ENCODE measurements at regions not wholly inside any gene's neighbourhood (a gene's known extent, or its start where the extent isn't known, plus 50 kb on each side); places are given as distances from the start of the nearest gene placed in this dataset.

DNA sequence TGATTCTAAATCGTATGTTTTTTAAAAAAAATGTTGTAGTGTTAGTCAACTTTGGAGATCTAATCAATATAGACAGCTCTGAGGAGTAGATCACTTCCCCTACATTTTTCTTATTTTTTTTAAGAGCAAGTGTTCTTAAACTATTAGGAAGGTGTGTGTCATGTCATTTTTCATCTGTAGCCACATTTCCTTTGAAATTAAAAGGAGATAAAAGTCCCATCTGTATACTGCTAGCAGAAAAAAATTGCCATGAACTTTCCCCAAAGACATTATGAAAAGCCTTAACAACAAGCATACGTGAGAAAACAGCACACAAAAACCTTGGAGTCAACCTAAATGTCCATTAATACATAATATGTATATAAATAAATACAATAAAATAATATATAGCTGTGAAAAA lies 286.6 kb downstream of the ETS1 start:
- DNase-seq (ENCODE audit: low spot score), result no peak

DNA sequence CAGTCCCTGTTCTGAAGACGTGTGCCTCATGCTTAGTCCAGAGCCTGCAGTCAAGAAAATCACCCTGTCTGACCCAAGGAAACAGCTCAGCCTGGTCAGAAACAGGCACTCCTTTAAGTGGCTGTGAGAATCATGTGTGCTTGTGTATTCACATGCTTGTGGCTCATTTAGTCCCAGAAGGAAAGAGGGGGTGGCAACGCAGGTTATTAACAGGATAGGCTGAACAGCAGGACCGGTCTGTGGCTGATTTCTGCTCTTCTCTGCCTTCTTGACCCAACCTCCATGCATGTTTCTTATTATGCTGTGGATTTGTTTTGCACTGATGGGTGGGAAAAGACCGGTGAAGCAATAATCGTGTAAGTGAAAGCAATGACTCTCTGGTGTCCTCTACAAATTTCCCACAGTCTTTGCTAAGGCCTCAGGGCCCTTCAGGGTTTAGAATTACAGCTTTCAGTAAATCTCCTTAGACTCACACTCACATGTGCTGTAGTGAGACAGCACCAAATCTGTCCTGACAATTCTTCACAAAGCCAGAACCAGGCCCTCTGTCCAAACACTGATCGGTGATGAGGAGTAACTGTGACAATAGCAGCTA lies 288.1 kb downstream of the ETS1 start:
- no peak for DNase-seq (ENCODE audit: low spot score)

DNA sequence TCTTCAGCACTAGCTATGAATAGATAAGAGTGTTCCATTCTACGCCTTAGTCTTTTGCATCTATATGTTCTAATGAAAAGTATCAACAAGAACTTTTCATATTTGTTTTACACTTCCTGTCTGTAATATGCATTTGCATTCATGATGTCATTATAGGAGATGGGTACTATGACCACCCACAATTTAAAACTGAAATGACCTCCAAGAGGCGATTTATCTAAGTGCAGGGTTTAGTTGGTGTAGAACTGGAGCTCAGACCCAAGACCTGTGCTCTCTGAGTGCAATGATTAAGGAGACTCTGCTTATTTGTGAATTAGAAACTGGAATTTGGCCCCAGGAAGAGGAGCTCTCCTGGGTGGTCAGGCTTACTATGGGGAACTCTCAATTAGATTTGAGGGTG lies 289.1 kb downstream of the ETS1 start:
- DNase-seq (ENCODE audit: low spot score), result no peak

DNA sequence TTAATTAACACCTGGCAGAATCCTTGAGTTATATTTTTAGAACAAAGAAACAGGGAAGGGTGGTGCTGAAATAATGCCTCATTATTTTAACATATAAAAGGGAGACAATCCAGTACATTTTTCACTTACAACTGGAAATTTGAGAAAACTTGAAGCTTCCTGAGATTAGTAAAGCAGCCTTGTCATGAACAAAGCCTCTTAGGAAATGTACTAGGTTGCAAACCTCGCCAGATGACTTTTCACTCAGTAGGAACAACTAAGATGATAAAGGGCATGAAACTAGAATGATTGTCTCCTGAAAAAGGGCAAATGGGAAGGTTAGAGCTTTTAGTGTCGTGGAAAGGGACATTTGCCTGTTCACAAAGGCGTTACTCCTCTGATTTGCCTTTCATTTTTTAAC lies 289.6 kb downstream of the ETS1 start:
- DNase-seq (ENCODE audit: low spot score), result no peak

DNA sequence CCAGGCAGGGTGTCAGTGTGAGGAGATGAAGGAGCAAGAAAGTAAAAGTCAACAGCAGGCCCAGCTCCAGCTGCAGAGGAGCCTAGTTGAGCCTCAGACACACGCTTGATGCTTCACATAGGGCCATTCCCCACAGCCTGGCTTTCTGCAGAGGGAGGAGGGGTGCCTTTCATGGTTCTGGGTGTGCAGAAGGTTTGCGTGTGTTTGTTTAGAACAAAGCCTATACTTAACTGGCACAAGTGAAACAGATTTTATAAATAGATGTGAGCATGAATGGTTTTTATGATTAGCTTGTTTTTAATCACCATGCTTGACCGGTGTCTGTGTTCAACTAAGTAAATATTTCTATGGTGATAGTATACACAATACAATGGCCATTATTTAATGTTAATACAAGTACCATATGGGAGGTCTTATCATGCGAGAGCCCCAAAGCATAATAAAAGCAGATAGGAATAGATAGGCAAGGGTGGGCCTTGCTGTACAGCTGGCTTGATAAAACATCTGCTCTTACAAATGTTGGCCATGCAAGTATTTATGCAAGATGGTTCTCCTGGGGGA lies 290.2 kb downstream of the ETS1 start:
- DNase-seq (ENCODE audit: low spot score), result no peak

DNA sequence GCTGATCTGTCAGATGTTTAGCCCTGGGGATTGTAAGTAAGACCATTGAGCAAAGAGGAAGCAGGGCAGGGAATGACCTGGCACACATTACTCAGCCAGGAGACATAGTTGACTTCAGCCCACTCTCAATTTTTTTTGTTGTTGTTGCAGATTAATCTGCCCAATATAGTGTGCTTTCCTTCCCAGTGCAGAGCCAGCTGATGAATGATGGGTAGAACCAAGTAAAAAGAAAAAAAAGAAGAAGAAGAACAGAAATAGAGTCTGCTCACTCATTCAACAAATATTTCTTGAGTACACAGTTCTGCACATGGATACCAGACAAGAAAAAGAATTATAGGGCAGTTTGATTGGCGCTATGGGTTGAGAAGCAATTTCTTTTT lies 292.7 kb downstream of the ETS1 start:
- DNase-seq (ENCODE audit: low spot score), result no peak

DNA sequence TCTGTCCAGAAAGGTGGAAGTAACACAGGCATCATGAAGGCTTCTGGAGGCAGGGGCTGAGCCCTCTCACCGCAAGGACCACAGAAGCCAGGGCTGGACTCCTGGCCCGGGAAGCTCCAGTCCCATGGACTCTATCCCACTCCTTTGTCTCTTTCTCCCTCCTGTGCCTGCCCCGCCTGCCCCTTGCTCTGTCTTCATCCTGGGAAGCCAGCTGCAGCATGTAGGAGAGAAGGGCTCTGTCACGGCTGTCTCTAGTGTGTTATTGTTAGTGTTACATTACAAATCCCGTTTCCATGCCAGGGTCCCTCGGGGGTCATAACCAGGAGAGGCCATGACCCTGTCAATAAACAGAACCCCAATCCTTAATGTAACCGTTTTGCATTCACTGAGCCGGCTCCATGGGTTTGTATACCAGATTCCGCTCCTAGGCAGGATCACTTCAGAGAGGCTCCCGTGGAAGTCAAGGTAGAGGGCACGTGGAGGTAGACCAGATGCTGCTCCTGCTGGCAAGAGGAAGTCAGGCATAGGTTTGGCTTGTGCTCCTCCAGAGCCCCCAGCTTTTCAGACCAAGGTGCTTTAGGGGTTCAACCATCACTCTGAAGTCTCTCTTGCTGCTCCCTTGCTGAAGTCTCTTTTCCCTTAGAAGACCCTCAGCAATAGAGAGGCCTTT lies 293.2 kb downstream of the ETS1 start:
- no peak for DNase-seq (ENCODE audit: low spot score)

DNA sequence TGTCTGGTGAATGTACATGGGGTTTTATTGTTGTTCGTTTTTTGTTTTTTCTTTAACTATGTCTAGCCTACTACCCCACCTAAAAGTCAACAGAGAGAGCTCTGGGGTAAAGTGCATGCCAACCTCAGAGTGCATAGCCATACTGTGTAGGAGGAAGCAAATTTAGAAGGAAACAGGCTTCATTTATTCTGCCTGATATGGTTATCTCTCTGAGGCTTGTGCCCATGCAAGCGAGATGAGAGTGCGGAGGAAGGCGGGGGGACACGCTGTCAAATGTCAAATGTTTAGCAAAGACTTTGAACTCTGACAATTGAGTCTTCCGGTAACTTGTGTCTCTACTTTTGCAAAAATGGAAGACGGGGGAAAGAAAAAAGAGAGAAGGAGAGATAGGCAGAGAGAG lies 295.5 kb downstream of the ETS1 start:
- DNase-seq (ENCODE audit: low spot score), result no peak

DNA sequence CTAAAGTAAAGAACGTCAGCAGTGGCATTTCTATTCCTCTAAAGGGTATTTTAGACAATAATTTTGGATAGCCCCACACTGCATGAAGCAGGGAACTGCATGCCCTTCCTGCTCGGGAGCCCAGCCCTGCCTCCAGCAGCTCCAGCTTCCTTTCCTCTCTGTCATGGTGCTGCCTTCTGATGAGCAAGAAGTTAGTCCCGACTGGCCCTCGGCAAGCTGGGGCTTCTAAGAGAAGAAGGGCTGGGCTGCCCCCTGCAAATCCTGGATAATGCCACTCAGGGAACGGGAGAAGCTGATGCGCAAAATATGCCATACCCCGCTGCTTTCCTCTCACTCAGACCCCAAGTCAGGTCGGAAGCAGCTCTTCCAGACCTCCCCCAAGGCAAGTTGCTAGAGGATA lies 296.4 kb downstream of the ETS1 start:
- DNase-seq (ENCODE audit: low spot score), result no peak

DNA sequence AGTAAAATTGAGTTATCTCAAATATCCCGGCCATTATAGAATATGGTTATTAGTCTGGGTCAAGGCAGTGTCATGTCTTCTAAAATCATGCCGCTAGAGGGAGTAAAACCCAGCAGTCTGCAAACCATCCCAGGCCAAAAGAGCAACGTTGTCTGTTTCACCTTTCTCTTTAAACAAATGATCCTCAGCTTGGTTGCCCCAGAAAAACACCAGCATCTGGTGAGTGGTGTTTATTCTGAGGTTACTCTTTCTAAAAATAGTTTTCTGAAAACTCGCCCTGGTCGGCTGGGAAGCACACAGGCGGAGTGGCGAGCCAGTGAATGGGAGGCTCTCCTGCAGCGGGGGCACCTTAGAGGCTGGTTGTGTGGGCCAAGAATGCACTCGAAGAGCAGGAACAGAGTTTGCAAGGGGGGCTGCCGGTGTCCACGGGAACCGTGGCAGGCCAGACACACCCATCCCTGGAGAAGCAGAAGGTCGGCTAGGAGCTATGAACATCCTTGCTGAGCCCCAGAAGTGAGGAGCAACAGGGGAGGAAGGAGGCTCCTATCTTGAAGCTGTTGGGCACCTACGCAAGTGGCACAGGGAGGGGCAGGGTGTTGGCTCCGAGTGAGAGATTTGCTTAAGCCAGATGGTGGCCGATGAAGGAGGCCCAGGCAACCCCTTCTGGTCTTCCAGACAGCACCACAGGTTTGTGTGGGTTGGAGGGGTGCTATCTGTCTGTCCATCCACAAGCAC lies 297.1 kb downstream of the ETS1 start:
- DNase-seq (ENCODE audit: low spot score), result peak; percentile 53

DNA sequence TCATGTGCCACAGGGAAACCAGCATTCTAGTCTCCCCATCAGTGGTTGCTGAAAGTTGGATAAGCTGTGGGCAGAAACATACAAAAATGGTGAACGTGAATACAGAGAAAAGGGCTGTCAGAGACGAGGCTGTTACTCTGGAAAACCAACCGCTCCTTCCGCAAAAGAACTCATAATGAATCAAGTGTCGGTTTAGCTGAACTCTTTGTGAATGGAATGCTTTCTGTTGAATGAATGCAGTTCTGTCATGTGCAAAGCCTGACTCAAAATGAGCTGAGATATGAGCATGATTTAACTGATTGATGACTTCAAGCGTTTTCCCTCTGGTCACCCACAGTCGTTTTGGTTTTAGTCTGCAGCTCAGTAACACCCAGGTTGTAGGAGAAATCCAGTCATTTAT lies 298.3 kb downstream of the ETS1 start:
- DNase-seq (ENCODE audit: low spot score), result no peak

DNA sequence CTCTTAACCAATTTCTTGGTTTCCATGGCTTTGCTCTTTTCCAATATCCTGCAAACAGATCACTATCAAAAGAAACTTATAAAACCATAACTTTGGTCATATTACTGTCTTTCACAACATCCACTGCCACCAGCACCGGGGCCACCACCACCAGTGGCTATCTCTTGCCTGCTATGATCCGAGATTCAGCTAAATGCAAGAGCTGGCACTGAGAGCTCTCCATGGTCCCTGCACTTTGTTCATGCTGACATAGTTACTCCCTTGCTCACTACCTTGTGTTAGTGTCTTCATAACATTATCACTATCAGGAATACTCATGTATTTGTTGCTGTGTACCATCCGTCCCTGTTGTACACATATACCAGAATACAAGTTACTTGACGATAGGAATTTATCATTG lies 299.0 kb downstream of the ETS1 start:
- DNase-seq (ENCODE audit: low spot score), result no peak

DNA sequence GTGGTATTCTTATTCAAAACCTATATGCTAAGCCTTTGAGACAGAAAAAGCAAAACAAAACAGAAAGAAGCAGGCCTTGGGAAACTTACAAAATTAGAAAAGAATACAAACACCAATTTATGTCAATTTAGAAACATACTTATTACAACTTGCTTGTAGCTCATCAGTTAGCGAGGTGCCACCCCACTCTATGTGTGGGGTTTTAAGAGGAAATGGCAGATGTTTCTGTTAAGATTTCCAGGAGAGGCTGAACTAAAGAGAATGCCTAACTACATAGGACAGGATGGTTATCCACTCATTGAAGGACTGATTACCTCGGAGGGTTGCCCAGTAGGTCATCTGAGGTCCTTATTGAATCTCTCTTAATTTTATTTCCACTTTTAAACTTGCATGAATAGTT lies 302.0 kb downstream of the ETS1 start:
- no peak for DNase-seq (ENCODE audit: low spot score)

DNA sequence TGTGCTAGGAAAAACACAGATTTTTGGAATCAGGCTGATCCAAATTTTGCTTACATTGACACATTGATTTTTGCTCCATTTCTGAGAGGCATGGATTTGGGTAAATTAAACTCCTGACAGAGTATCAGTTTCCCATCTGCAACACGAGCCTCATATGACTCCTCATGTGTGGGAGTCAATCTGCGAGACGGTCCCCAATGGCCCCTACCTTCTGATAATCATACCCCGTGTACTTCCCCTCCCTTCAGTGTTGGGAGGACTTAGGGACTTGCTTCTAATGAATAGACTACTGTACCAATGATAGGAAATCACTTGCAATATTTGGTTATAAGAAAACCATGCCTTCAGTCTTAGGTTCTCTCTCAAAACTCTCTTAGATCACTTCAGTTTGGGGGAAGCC lies 302.7 kb downstream of the ETS1 start:
- DNase-seq (ENCODE audit: low spot score), result no peak

DNA sequence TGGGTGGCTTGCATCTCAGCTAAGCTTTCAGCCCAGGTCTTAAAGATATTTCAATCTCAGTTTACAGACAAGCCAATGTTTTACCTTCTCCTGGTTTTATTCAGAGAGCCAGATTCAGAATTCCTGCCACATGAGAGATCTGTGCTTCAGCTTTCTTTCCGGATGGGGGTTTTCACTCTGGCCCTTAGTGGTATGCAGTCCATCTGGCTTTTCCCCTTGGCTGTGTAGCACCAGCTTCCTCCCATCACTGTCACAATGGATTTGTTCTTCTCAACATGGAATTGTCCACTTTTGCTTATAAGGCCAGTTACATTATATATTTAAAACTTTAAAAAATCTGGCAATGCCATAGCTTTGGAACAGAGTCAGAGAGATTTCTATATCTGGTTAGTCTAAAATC lies 303.9 kb downstream of the ETS1 start:
- DNase-seq (ENCODE audit: low spot score), result no peak

DNA sequence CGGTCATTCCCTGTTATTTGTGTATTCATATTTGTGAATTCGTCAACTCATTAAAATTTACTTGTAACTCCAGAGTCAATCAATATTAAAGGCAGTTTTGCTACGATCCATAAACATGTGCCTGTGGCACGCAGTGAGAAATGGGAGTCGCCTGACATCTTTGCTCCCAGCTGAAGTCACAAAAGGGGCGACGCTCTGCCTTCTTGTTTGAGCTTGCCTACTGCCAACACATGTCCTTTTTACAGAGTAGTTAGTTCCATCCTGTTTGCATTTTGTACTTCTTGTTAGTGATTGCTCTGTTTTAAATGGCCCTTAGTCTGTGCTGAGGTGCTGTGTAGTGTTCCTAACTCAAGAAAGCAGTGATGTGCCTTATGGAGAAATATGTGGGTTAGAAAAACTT lies 305.3 kb downstream of the ETS1 start:
- DNase-seq (ENCODE audit: low spot score), result no peak

DNA sequence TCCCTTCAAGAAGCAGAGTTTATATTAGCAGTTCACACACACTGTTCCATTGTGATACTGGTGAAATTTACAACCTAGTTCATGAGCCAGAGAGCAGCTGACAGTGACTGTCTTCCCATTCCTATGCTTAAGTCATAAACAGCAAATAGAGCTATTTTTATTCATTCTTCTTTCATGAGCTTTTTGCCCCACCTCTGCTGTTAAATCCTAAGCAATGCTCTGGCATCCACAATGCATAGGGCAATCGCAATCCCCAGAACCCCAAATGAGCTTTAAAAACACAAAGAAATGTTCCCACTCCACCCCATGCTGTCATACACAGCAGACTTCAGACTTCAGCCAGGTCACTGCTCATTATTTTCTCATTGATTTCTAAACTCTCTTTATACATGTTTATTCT lies 307.5 kb downstream of the ETS1 start:
- DNase-seq (ENCODE audit: low spot score), result no peak

DNA sequence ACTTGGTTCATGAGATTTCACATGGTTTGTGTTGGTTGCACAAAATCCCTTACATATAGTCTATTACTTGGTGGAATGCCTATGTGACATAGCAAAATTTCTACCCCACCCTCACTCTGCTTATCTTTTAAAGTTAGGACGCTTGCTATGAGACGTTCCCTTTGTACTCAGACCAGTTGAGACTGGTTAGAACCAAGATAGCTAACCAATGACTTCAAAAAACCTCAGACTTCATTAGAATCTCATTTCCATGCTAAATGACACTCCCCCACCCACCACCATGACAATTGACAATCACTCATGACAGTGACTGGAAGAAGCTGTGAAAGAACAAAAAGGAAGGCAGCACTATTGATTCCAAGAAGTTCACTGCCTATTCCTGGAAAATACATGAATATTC lies 313.6 kb downstream of the ETS1 start:
- DNase-seq (ENCODE audit: low spot score), result no peak

DNA sequence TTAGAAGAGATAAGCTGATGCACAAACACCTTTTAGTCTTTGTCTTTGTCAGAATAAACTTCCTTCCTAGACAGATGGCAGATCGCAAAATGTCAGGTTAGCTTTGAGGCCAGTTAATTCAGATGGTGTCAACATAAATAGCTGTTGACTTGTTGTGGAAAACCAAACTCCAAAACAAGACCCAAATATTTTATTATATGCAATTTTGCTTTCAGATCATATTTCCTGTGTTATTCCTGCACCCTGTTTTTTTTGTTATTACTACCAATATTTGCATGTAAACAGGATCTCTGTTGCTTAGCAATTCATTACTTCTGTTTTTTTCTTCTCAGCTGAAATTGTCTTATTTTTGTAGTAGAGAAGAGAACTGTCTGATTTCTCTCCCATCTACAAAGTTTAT lies 316.0 kb downstream of the ETS1 start:
- DNase-seq (ENCODE audit: low spot score), result no peak

DNA sequence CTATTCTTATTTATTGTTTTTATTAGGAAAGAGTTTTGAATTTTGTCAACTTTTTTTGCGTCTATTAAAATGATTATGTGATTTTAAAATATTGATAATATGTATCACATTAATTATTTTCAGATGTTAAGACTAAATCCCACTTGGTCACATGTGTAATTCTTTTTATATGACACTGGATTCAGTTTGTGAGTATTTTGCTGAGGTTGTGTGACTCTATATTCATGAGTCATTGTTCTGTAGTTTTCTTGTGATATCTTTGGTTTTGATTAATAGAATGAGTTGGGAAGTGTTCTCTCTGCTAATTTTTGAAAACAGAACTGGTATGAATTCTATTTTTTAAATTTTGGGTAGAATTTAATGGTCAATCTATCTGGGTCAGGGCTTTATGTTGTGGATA lies 317.9 kb downstream of the ETS1 start:
- no peak for DNase-seq (ENCODE audit: low spot score)

DNA sequence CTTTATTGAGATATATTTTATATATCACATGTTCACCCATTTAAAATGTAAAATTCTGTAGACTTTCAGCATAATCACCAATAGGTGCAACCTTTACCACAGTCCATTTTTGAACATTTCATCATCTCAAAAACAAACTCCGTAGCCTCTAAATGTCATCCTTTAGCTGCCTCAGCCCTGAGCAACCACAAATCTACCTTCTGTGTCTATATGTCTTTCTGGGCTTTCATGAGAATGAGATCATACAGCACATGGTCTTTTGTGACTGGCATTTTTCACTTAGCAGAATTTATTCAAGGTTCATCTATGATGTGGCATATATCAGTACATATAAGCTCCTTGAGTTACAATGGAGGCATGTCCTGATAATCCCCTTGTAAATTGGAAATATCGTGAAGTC lies 320.5 kb downstream of the ETS1 start:
- no peak for DNase-seq (ENCODE audit: low spot score)

DNA sequence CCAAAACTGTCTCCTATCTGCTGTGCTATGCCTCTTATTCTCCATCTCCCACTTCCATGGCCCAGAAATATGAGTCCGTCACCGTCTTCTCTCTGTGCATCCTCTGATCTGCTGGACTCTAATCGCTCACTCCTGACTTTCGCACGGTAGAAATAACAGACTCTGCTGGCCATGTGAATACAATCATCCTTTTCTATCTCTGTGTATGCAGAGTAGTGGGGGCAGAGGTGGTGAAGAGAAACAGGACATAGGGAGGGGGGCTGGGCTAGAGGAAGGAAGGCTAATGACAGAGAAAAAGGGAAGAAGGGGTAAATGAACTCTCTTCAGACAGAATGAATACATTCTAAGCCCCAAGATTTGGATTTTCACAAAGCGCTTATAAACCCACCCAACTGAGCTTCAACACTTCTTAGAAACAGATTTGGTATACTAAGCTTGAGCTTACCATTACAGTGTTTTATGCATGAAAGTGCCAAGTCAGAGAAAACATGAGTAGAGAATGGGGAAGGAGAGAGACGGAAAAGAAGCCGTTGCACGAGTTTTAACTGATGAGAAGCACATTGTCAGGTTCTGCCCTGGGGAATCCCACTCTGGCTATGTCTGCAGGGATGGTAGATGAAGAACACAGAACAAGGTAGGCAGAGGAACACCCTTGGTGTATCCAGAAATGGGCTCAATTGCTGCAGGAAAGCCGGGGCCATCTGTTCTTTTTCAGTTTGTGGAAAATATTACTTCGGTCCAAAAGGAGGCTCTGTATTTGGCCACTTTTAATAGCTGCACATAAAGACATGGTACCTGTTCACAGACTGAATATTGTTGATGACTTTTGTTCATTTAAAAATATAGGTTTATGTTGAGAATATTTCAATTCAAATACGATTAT lies 324.7 kb downstream of the ETS1 start:
- no peak for DNase-seq (ENCODE audit: low spot score)

All from RKO (cell line).